ENCODE measurements at regions not wholly inside any gene's neighbourhood (a gene's known extent, or its start where the extent isn't known, plus 50 kb on each side); places are given as distances from the start of the nearest gene placed in this dataset.

GRCh38 chr4:19694812-19695211 is 556.9 kb upstream of the SLIT2 start:
- no peak for TF ChIP-seq EZH2phosphoT487 (conservative IDR thresholded peaks at IDR 0.05; ENCODE audit: low read length)
- TF ChIP-seq, protein P1, sequence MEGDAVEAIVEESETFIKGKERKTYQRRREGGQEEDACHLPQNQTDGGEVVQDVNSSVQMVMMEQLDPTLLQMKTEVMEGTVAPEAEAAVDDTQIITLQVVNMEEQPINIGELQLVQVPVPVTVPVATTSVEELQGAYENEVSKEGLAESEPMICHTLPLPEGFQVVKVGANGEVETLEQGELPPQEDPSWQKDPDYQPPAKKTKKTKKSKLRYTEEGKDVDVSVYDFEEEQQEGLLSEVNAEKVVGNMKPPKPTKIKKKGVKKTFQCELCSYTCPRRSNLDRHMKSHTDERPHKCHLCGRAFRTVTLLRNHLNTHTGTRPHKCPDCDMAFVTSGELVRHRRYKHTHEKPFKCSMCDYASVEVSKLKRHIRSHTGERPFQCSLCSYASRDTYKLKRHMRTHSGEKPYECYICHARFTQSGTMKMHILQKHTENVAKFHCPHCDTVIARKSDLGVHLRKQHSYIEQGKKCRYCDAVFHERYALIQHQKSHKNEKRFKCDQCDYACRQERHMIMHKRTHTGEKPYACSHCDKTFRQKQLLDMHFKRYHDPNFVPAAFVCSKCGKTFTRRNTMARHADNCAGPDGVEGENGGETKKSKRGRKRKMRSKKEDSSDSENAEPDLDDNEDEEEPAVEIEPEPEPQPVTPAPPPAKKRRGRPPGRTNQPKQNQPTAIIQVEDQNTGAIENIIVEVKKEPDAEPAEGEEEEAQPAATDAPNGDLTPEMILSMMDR (IDR thresholded peaks at IDR 0.05; ENCODE audit: insufficient read depth, low read length, poor library complexity, severe bottlenecking), result no peak
- Histone ChIP-seq H2AFZ (ENCODE audit: low read depth, low read length, severe bottlenecking) (no peak overlapping the region), H3K4me2 (ENCODE audit: low read depth, low read length, poor library complexity, severe bottlenecking) (no peak overlapping the region), H3K27ac (ENCODE audit: low read depth, low read length) (no peak overlapping the region), H3K9ac (ENCODE audit: low read length) (no peak overlapping the region), H3K4me3 (ENCODE audit: insufficient read depth, low read length, poor library complexity, severe bottlenecking) (no peak overlapping the region), H3K27me3 (ENCODE audit: low read length) (no peaks in the 10 kb centered on the region), H4K20me1 (ENCODE audit: low read depth, low read length) (no peaks in the 10 kb centered on the region), H3K9me2 (replicated peaks; ENCODE audit: insufficient read depth, low read length) (no peaks in the 10 kb centered on the region), H3F3A (ENCODE audit: insufficient read depth) (no peaks in the 10 kb centered on the region), H3K36me3 (ENCODE audit: low read length) (no peaks in the 10 kb centered on the region), H3K9me3 (ENCODE audit: insufficient read depth, low read length) (no peaks in the 10 kb centered on the region), H3K79me2 (ENCODE audit: insufficient read depth, low read length) (no peaks in the 10 kb centered on the region)

DNA sequence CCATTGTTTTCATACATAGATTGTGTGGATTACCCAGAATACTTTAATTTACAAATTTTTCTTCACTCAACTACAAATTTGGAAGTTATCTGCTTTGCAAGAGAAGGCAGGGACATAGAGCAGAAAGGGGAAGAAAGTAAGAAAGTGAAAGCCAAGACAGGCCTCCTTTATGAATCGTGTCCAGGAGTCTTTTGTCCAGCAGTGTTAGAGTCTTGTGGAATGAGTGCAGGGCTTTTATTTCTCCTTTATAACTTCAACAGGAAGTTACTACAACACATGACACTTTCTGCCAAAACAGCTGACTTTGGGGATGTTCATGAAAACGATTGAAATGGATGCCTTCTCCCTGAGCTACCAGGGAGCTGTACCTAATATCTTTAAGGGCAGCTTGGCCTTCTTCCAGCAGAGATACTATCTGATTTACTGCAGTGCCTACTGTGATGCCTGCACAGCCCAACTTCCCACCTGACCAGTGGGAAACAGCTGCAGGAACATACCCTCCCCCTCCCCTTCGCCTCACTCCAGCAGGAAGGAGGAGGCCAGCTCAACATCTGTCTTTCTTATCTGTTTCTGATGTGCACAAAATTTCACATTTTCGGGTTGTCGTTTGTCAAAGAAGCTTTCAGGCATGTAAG is 557.7 kb upstream of the SLIT2 start:
- Histone ChIP-seq H3F3A (ENCODE audit: insufficient read depth) (no peaks in the 10 kb centered on the region), H3K9me2 (replicated peaks; ENCODE audit: insufficient read depth, low read length) (no peaks in the 10 kb centered on the region), H3K9ac (ENCODE audit: low read length) (no peak overlapping the region), H3K36me3 (ENCODE audit: low read length) (no peaks in the 10 kb centered on the region), H3K27ac (ENCODE audit: low read depth, low read length) (no peak overlapping the region), H2AFZ (ENCODE audit: low read depth, low read length, severe bottlenecking) (no peak overlapping the region), H3K27me3 (ENCODE audit: low read length) (no peaks in the 10 kb centered on the region), H3K9me3 (ENCODE audit: insufficient read depth, low read length) (no peaks in the 10 kb centered on the region), H3K4me2 (ENCODE audit: low read depth, low read length, poor library complexity, severe bottlenecking) (peak overlapping the region; percentile 30), H4K20me1 (ENCODE audit: low read depth, low read length) (no peaks in the 10 kb centered on the region), H3K79me2 (ENCODE audit: insufficient read depth, low read length) (no peaks in the 10 kb centered on the region), H3K4me3 (ENCODE audit: insufficient read depth, low read length, poor library complexity, severe bottlenecking) (no peak overlapping the region)
- TF ChIP-seq, protein P1 (IDR thresholded peaks at IDR 0.05; ENCODE audit: insufficient read depth, low read length, poor library complexity, severe bottlenecking), result no peak
- no peak for TF ChIP-seq EZH2phosphoT487 (conservative IDR thresholded peaks at IDR 0.05; ENCODE audit: low read length)

DNA sequence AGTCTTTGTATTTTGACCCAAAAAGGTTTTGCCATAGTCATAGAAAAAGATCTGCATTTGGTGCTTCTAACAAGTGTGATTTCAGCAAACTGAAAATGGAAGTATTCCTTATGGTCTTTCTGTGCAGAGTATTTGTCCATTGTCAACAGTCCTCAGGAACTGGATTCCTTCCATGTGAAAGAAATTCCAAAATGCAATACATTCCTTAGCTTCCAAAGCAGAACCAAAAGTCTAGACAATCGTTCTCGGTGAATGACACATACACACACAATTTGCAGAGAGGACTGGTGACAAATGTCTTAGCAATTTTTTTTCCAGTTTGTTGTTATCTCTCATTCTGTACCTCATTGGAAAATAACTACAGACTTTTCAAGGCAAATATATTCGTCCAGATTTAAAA is 562.2 kb upstream of the SLIT2 start:
- Histone ChIP-seq H3K79me2 (ENCODE audit: insufficient read depth, low read length) (no peaks in the 10 kb centered on the region), H3K27me3 (ENCODE audit: low read length) (no peaks in the 10 kb centered on the region), H3K9me3 (ENCODE audit: insufficient read depth, low read length) (no peaks in the 10 kb centered on the region), H3F3A (ENCODE audit: insufficient read depth) (no peaks in the 10 kb centered on the region), H3K36me3 (ENCODE audit: low read length) (no peaks in the 10 kb centered on the region), H2AFZ (ENCODE audit: low read depth, low read length, severe bottlenecking) (no peak overlapping the region), H3K9me2 (replicated peaks; ENCODE audit: insufficient read depth, low read length) (no peaks in the 10 kb centered on the region), H3K27ac (ENCODE audit: low read depth, low read length) (no peak overlapping the region), H4K20me1 (ENCODE audit: low read depth, low read length) (no peaks in the 10 kb centered on the region), H3K4me2 (ENCODE audit: low read depth, low read length, poor library complexity, severe bottlenecking) (no peak overlapping the region), H3K4me3 (ENCODE audit: insufficient read depth, low read length, poor library complexity, severe bottlenecking) (no peak overlapping the region), H3K9ac (ENCODE audit: low read length) (no peak overlapping the region)
- TF ChIP-seq, protein P1 (IDR thresholded peaks at IDR 0.05; ENCODE audit: insufficient read depth, low read length, poor library complexity, severe bottlenecking), result no peak

Measured in SU-DHL-6 (cell line).